ENCODE measurements at regions not wholly inside any gene's neighbourhood (a gene's known extent, or its start where the extent isn't known, plus 50 kb on each side); places are given as distances from the start of the nearest gene placed in this dataset.

GRCh38 chr11:109864834-109865547, 228.2 kb upstream of the ZC3H12C start:
- no peak for DNase-seq (ENCODE audit: extremely low spot score)
- CTCF ChIA-PET, result interaction anchor here (0.6 kb wide), 1 partner anchor 442 kb away, joined by 7 read pairs; no protein-coding TSS in a partner anchor
- POLR2A ChIA-PET, result no interaction called here
- no peak for TF ChIP-seq NFRKB (IDR thresholded peaks at IDR 0.05)
- TF ChIP-seq L3MBTL2 (conservative IDR thresholded peaks at IDR 0.05), result no peak
- no peak for TF ChIP-seq ZNF384 (IDR thresholded peaks at IDR 0.05)
- TF ChIP-seq ARNT (IDR thresholded peaks at IDR 0.05), result no peak
- TF ChIP-seq BHLHE40 (IDR thresholded peaks at IDR 0.05; ENCODE audit: borderline replicate concordance), result no peak
- TF ChIP-seq HDGF (IDR thresholded peaks at IDR 0.05; ENCODE audit: borderline replicate concordance), result no peak
- TF ChIP-seq FOXM1 (IDR thresholded peaks at IDR 0.05; ENCODE audit: borderline replicate concordance), result no peak
- TF ChIP-seq SUZ12 (IDR thresholded peaks at IDR 0.05), result no peak
- no peak for TF ChIP-seq FOXK2 (IDR thresholded peaks at IDR 0.05)
- TF ChIP-seq ELF4 (IDR thresholded peaks at IDR 0.05), result no peak
- TF ChIP-seq SP1 (IDR thresholded peaks at IDR 0.05), result no peak
- no peak for TF ChIP-seq PKNOX1 (IDR thresholded peaks at IDR 0.05)
- no peak for TF ChIP-seq LEF1 (IDR thresholded peaks at IDR 0.05; ENCODE audit: borderline replicate concordance)

GRCh38 chr11:109865548-109866186, 227.5 kb upstream of the ZC3H12C start:
- CTCF ChIA-PET, result interaction anchor here (0.6 kb wide), 1 partner anchor 441 kb away, joined by 7 read pairs; no protein-coding TSS in a partner anchor
- TF ChIP-seq ZNF384 (IDR thresholded peaks at IDR 0.05) (no peak), SP1 (IDR thresholded peaks at IDR 0.05) (no peak), NFRKB (IDR thresholded peaks at IDR 0.05) (no peak), ELF4 (IDR thresholded peaks at IDR 0.05) (no peak), BHLHE40 (IDR thresholded peaks at IDR 0.05; ENCODE audit: borderline replicate concordance) (no peak), LEF1 (IDR thresholded peaks at IDR 0.05; ENCODE audit: borderline replicate concordance) (no peak), FOXK2 (IDR thresholded peaks at IDR 0.05) (no peak), FOXA1 (IDR thresholded peaks at IDR 0.05) (no peak)
- POLR2A ChIA-PET, result no interaction called here
- no peak for DNase-seq (ENCODE audit: extremely low spot score)

GRCh38 chr11:109867784-109868183, 225.4 kb upstream of the ZC3H12C start:
- ChIA-PET CTCF (no interaction called here), POLR2A (no interaction called here)
- TF ChIP-seq ELF4 (IDR thresholded peaks at IDR 0.05) (no peak), SUZ12 (IDR thresholded peaks at IDR 0.05) (no peak), LEF1 (IDR thresholded peaks at IDR 0.05; ENCODE audit: borderline replicate concordance) (no peak), L3MBTL2 (conservative IDR thresholded peaks at IDR 0.05) (no peak), FOXK2 (IDR thresholded peaks at IDR 0.05) (no peak), ZNF384 (IDR thresholded peaks at IDR 0.05) (no peak), SP1 (IDR thresholded peaks at IDR 0.05) (no peak), ARNT (IDR thresholded peaks at IDR 0.05) (no peak), BHLHE40 (IDR thresholded peaks at IDR 0.05; ENCODE audit: borderline replicate concordance) (no peak), FOXA1 (IDR thresholded peaks at IDR 0.05) (no peak), FOXM1 (IDR thresholded peaks at IDR 0.05; ENCODE audit: borderline replicate concordance) (no peak), HDGF (IDR thresholded peaks at IDR 0.05; ENCODE audit: borderline replicate concordance) (no peak), CTBP1 (IDR thresholded peaks at IDR 0.05; ENCODE audit: borderline replicate concordance) (no peak), PKNOX1 (IDR thresholded peaks at IDR 0.05) (no peak)
- no peak for DNase-seq (ENCODE audit: extremely low spot score)

- POLR2A ChIA-PET, result no interaction called here
- CTCF ChIA-PET, result no interaction called here
- TF ChIP-seq ELF4 (IDR thresholded peaks at IDR 0.05), result no peak
- no peak for TF ChIP-seq LEF1 (IDR thresholded peaks at IDR 0.05; ENCODE audit: borderline replicate concordance)
- no peak for TF ChIP-seq ZNF384 (IDR thresholded peaks at IDR 0.05)
- no peak for TF ChIP-seq SUZ12 (IDR thresholded peaks at IDR 0.05)
- no peak for TF ChIP-seq CTBP1 (IDR thresholded peaks at IDR 0.05; ENCODE audit: borderline replicate concordance)
- TF ChIP-seq SP1 (IDR thresholded peaks at IDR 0.05), result no peak
- TF ChIP-seq HDGF (IDR thresholded peaks at IDR 0.05; ENCODE audit: borderline replicate concordance), result no peak
- DNase-seq (ENCODE audit: extremely low spot score), result no peak
Observed at GRCh38 chr11:109869536-109869935, 223.7 kb upstream of the ZC3H12C start.

GRCh38 chr11:109870297-109870696, 222.9 kb upstream of the ZC3H12C start:
- TF ChIP-seq ARNT (IDR thresholded peaks at IDR 0.05) (no peak), SUZ12 (IDR thresholded peaks at IDR 0.05) (no peak), NFRKB (IDR thresholded peaks at IDR 0.05) (no peak), L3MBTL2 (conservative IDR thresholded peaks at IDR 0.05) (no peak), FOXK2 (IDR thresholded peaks at IDR 0.05) (no peak)
- POLR2A ChIA-PET, result no interaction called here

GRCh38 chr11:109877043-109877442, 216.1 kb upstream of the ZC3H12C start:
- CTCF ChIA-PET, result no interaction called here

More at GRCh38 chr11:109870297-109870696, 222.9 kb upstream of the ZC3H12C start:
- DNase-seq (ENCODE audit: extremely low spot score), result no peak
- CTCF ChIA-PET, result no interaction called here

More at GRCh38 chr11:109877043-109877442, 216.1 kb upstream of the ZC3H12C start:
- POLR2A ChIA-PET, result no interaction called here
- TF ChIP-seq FOXK2 (IDR thresholded peaks at IDR 0.05), result no peak
- no peak for TF ChIP-seq ELF4 (IDR thresholded peaks at IDR 0.05)
- TF ChIP-seq HDGF (IDR thresholded peaks at IDR 0.05; ENCODE audit: borderline replicate concordance), result no peak
- no peak for TF ChIP-seq TARDBP (IDR thresholded peaks at IDR 0.05)
- TF ChIP-seq CTBP1 (IDR thresholded peaks at IDR 0.05; ENCODE audit: borderline replicate concordance), result no peak
- TF ChIP-seq BHLHE40 (IDR thresholded peaks at IDR 0.05; ENCODE audit: borderline replicate concordance), result no peak
- no peak for TF ChIP-seq L3MBTL2 (conservative IDR thresholded peaks at IDR 0.05)
- TF ChIP-seq FOXA1 (IDR thresholded peaks at IDR 0.05), result no peak
- no peak for TF ChIP-seq LEF1 (IDR thresholded peaks at IDR 0.05; ENCODE audit: borderline replicate concordance)
- TF ChIP-seq NFRKB (IDR thresholded peaks at IDR 0.05), result no peak
- no peak for TF ChIP-seq ARNT (IDR thresholded peaks at IDR 0.05)
- TF ChIP-seq ZNF384 (IDR thresholded peaks at IDR 0.05), result no peak
- TF ChIP-seq PKNOX1 (IDR thresholded peaks at IDR 0.05), result no peak
- no peak for DNase-seq (ENCODE audit: extremely low spot score)
